GM15510 (cell line): ENCODE measurements at regions not wholly inside any gene's neighbourhood (a gene's known extent, or its start where the extent isn't known, plus 50 kb on each side); places are given as distances from the start of the nearest gene placed in this dataset.

Source experiments
- POLR2A ChIP-seq: IDR thresholded peaks from 3 replicates; pipeline ENCODE4 v1.6.1; 2011; ENCODE audit warnings: borderline replicate concordance; ENCODE audit not compliant: insufficient read length; ENCODE audit errors: extremely low read depth

DNA sequence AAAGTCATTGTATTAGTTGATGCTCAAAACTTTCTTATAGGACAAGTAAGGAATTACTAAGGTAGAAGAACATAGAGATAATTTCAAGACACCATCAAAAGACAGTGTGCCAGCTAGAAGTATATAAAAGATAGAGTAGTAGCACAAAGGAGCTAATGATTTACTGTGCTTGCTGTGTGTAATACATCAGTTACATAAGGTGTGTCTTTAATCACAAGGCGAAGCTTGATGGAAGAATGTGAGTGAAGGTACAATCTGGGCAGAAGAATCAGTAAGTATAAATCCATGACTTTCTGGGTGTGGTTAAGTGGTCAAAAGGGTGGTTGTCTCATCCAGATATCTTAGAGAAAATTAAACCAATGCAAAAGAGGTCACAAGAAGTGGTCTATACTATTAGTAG lies 95.1 kb upstream of the BOD1L1 start:
- TF ChIP-seq POLR2A: no peak

DNA sequence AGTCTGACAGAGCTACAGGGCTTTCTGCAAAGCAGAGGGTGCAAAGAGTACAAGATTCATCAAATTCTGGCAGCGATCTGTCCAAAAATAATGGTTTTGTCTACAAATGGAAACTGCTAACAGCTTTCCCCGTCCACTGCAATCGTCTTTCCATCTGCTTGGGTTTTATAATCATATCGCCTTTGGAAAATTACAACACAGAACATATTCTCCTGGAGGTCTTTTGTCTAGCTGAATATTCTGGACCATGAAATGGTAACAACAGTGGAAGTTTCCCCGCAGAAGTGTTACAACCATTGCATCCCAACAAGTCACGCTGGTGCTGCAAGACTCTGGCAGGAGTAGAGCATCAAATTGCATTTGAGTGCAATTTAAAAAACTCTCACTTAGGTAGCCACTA lies 101.2 kb upstream of the BOD1L1 start:
- TF ChIP-seq POLR2A: no peak

DNA sequence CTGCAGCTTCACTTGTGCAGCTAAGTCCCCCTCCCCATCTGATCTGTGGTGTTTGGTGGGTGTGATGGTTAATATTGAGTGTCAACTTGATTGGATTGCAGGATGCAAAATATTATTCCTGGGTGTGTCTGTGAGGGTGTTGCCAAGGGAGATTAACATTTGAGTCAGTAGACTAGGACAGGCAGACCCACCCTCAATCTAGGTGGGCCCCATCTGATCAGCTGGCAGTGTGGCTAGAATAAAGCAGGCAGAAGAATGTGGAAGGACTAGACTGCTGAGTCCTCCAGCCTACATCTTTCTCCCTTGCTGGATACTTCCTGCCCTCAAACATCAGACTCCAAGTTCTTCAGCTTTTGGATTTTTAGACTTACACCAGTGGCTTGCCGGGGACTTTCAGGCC lies 103.5 kb upstream of the BOD1L1 start:
- TF ChIP-seq POLR2A: no peak

DNA sequence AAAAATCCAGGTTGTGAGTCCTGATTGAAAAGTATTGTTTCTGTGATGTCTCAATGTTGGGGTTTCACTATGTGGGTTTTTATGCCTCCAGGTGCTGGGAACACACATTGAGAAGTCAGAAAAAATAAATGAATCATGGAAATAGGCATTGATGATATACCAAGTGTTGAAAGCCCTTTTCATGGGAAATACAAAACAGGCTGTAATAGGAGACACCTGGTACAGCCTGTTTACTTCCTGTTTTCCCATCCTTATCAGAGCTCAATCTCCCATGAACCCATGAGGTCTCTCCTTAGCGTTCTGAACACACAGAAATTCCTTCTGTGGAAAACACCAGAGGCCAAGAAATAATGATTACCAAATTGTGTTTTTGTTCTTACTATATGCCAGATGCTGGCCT lies 106.3 kb upstream of the BOD1L1 start:
- no peak for TF ChIP-seq POLR2A

DNA sequence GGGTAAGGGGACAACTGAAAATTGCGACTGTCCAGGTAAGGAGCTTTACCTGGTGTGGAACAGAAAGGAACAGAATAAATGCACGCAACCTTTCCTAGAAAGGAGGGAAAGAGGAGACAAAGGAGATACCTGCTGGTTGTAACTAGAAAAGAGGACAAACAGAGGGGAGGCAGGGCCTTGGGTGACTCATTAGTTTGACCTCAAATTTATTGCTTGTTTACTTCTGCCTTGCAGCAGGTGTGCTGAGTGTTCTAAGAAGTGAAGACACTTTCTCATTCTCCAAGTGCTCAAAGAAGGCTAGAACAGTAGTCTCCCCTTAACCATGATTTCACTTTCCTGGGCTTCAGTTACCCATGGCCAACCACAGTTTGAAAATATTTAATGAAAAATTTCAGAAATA lies 123.1 kb upstream of the BOD1L1 start:
- no peak for TF ChIP-seq POLR2A

DNA sequence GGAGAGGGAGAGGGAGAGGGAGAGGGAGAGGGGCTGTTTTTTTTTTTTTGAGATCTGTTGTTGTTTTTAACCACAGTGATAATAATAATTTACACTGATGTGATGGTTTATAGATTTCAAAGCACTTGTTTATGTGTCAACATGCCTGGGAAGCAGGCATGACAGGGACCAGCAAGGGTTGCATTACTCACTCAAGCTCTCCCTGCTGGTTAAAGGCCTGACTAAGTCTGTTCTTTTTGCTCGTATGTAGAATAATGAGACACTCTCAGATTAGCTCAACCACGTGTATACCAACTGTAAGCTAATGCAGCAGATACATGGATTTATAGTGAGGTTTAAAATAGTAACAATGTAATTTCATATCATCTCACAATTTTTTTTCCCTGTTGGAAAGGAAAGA lies 134.6 kb upstream of the BOD1L1 start:
- no peak for TF ChIP-seq POLR2A

DNA sequence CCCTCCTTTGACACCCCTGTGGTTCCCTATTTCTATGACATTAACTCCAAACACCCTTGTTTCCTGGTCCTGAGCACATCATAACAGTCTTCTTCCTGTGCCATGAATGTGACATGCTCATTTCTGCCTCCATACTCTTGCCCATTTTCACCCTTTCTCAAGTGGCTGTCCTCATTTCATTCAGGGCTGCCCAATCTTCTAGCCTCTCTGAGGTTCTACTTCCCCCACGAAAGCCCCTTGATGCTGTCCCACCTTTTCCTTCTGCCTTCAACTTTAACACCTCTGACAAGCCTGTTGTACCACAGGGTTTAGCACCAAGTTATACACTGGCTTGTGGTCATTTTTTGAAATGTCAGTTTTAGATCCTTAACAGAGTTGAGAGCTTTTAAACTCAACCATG lies 136.2 kb upstream of the BOD1L1 start:
- no peak for TF ChIP-seq POLR2A

DNA sequence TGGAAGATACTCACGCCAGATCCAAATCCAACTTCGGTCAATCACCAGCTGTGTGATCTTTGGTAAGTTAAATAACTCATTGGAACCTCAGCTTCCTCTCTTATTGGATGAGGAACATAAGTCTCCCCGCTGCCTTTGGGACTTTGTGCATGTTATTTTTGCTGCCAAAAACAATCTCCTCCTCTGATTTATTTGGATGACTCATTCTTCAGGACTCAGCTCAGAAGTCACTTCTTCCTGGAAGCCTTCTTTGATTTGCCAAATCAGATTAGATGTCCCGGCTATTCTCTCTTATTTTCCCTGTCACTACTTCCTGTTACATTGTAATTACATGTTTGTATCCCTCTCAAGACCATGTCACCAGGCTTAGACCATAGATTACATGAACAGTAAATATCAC lies 138.0 kb upstream of the BOD1L1 start:
- TF ChIP-seq POLR2A: no peak

DNA sequence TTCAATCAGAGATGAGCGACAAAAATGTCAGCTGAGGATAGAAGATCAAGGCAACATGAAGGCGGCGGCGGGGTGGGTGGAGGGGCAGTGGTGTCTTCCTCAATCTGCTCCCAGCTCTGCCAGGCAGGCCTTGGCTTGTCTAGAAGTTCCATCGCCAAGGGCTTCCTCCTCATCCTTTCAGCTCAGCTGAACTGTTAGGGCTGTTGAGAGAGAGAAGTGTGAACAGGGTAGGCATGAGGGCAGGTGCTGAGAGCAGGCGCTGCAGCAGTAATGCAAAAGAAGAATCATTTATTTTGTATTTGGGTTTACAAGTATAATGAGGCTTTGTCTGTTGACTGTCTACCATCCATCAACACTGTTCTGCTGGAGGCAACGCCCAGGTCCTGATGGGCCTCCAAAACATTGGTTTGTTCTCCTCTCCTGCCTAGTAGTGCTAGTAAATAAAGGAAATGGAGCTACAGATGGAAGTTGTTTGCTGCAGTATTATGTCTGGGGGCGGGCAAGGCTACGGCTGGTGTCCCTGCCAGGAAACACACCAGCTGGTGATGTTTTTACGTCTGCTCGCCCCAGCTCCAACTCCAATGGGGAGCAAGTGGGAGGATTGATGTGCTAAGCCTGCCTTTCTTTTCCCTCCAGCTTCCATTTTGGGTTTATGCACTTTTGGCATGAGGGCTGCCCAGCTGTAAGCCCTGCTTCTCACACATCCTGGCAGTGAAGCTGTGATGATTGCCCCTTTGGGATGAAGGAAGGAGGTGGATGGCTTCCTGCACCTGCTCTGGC lies 139.4 kb upstream of the BOD1L1 start:
- no peak for TF ChIP-seq POLR2A

DNA sequence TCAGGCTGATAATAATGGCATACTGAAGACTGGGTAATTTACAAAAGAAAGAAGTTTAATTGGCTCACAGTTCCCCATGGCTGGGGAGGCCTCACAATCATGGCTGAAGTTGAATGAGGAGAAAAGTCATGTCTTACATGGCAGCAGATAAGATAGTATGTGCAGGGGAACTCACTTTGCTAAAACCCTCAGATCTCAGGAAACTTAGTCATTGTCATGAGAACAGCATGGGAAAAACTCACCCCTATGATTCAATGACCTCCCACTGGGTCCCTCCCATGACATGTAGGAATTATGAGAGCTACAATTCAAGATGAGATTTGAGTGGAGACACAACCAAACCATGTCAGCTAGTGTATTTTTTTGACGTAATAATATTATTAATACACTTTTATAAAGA lies 149.8 kb upstream of the BOD1L1 start:
- no peak for TF ChIP-seq POLR2A

DNA sequence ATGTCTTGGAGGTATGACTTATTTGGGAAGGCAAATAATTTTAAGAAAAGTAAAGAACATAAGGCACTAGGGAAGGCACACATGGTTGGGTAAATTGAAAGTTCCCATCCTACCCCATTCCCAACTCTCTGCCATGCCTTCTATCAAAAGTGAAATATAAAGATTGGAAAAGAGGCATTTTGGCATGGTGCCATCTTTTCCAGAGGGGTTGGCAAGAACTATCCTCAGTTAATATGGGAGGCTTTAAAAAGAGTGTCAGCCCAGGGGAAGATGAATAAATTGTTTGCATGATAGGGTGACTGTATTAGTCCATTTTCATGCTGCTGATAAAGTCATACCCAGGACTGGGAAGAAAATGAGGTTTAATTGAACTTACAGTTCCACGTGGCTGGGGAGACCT lies 150.8 kb upstream of the BOD1L1 start:
- no peak for TF ChIP-seq POLR2A

DNA sequence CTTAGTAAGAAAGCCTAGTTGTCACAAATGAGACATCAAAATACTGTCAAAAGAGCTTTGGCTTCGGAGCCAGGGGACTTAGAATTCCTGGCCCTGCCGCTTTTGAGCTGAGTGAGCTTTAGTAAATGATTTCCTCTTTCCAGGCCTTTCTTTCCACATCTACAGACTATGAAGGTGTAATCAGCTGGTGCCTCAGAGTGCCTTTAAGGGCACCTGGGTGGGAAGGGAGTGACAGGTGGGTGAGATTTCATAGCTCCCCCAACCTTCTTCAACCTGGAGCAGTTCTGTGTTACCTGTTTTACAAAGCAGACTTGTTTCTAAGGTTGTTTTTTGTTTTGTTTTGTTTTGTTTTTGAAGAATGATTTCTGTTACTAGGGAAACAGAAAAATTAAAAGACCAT lies 154.7 kb upstream of the BOD1L1 start:
- TF ChIP-seq POLR2A: no peak

DNA sequence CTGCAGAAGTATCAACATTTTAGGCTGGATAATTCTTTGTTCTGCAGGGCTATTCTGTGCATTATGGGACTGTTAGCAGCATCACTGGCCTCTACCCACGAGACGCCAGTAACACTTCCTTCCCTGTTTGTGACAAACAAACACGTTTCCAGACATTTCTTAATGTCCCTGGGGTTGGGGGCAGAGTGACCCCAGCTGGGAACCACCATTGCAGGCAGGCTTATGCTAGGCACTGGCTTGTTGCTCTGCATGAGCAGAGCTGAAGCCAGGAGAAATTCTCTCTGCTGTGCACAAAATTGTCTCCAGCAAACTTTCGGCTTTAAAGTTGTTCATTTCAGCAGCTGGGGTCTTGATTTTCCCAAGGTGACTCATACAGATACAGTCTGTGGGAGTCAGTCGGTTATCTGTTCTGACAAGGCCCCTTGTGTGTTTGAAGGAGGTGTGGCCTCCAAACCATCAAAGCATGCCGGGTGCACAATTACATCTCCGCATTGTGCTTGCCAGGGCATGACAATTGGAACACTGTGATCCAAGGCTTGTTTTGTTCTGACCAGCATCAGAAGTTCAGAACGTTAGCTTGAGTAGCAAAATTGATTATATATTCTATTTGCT lies 156.4 kb upstream of the BOD1L1 start:
- no peak for TF ChIP-seq POLR2A

DNA sequence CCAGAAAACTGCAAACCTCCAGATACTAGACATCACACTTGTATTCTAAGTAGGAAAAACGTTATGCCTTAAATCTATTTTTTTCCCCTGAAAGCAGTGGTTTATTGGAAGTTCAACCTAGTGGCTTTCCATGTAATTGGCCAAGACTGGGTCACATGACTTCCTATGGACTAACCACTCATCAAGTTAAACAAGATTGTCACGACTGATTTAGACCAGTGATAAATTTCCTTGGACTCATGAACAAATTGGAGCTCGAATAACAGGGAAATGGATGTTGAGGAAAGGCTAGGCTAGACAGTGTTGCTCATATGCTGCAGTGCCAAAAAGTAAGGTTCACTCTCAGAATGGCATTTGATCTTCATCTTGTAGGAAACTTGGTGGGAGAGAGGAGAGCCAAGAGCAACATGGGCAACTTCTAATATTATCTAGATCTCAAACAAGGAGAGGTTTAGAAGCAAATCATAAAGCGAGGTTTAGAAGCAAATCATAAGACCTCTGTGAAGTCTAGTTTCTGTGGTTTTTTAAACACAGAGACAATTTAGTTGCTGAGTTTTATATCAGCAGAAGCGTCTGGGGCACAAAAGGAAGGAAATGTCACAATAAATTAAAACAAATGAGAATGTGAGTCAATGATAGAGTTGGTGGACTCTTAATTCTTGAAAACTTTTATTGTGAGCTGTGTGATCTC lies 165.6 kb upstream of the BOD1L1 start:
- TF ChIP-seq POLR2A: no peak

DNA sequence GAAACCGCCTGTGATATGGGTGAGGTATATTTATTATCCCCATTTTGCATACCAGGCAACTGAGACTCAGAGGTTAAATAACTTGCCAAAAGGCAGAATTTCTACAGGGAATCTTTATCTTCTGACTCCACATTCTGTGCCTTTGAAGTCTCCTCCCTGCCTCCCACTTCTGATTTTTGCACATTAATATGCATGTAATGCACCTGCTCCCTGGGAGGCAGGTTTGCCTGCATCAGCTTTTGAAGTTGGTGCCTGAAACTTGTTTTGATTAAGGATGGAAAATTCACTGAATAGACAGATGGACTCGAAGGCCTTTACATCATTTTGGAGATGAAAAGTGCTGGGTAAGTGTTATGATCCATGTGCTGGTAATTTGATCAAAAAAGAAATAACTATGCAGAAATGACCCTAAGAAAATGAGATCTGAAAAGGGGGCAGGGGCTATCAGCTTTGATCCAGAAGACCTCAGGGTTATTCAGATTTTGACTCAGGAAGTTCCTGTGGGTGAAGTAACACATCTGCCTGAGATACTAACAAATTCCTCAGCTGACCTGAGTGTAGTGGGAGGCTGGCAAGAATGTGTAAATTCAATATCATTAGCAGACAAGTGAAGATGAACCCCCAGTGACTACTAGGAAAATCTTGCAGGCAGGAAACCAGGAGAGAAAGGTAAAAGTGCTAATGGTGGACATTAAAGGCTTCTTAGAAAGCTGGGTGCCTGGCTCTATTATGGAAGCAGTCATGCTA lies 167.5 kb upstream of the BOD1L1 start:
- TF ChIP-seq POLR2A: no peak
